ENCODE measurements at regions not wholly inside any gene's neighbourhood (a gene's known extent, or its start where the extent isn't known, plus 50 kb on each side); places are given as distances from the start of the nearest gene placed in this dataset.

- TF ChIP-seq AFF4 (CRISPR knock-in tag; IDR thresholded peaks at IDR 0.05) (no peak), NR4A1 (CRISPR knock-in tag; IDR thresholded peaks at IDR 0.05) (no peak), NR4A1 (tag; IDR thresholded peaks at IDR 0.05) (peak; percentile 33; the same call in 1 of the 2 replicates), ZNF668 (CRISPR knock-in tag; IDR thresholded peaks at IDR 0.05) (peak; percentile 68; the same call in 1 of the 2 replicates), XRCC3 (IDR thresholded peaks at IDR 0.05) (no peak), ZNF766 (CRISPR knock-in tag; conservative IDR thresholded peaks at IDR 0.05) (0 out of 2 replicates have a peak, but pooled peaks have one; percentile 16), C11orf30 (IDR thresholded peaks at IDR 0.05; ENCODE audit: low read depth) (0 out of 2 replicates have a peak, but pooled peaks have one; percentile 10), NFE2 (IDR thresholded peaks at IDR 0.05; ENCODE audit: low read depth) (0 out of 2 replicates have a peak, but pooled peaks have one; percentile 5), YY1 (IDR thresholded peaks at IDR 0.05; ENCODE audit: borderline replicate concordance in 1 of 3, control insufficient read depth in 1 of 3, extremely low read depth in 1 of 3, insufficient read depth in 3 of 3, insufficient read length in 1 of 3, insufficient replicate concordance in 2 of 3, low read depth in 1 of 3, low read length in 2 of 3) (peak in 1 of 3 experiments; percentile 14), ESRRA (IDR thresholded peaks at IDR 0.05; ENCODE audit: borderline replicate concordance, low read depth) (no peak)
- TF ChIP-seq, protein P1, sequence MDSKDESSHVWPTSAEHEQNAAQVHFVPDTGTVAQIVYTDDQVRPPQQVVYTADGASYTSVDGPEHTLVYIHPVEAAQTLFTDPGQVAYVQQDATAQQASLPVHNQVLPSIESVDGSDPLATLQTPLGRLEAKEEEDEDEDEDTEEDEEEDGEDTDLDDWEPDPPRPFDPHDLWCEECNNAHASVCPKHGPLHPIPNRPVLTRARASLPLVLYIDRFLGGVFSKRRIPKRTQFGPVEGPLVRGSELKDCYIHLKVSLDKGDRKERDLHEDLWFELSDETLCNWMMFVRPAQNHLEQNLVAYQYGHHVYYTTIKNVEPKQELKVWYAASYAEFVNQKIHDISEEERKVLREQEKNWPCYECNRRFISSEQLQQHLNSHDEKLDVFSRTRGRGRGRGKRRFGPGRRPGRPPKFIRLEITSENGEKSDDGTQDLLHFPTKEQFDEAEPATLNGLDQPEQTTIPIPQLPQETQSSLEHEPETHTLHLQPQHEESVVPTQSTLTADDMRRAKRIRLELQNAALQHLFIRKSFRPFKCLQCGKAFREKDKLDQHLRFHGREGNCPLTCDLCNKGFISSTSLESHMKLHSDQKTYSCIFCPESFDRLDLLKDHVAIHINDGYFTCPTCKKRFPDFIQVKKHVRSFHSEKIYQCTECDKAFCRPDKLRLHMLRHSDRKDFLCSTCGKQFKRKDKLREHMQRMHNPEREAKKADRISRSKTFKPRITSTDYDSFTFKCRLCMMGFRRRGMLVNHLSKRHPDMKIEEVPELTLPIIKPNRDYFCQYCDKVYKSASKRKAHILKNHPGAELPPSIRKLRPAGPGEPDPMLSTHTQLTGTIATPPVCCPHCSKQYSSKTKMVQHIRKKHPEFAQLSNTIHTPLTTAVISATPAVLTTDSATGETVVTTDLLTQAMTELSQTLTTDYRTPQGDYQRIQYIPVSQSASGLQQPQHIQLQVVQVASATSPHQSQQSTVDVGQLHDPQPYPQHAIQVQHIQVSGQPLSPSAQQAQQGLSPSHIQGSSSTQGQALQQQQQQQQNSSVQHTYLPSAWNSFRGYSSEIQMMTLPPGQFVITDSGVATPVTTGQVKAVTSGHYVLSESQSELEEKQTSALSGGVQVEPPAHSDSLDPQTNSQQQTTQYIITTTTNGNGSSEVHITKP (IDR thresholded peaks at IDR 0.05; ENCODE audit: partially characterized antibody) = peak; percentile 47
- TF ChIP-seq, protein P2, sequence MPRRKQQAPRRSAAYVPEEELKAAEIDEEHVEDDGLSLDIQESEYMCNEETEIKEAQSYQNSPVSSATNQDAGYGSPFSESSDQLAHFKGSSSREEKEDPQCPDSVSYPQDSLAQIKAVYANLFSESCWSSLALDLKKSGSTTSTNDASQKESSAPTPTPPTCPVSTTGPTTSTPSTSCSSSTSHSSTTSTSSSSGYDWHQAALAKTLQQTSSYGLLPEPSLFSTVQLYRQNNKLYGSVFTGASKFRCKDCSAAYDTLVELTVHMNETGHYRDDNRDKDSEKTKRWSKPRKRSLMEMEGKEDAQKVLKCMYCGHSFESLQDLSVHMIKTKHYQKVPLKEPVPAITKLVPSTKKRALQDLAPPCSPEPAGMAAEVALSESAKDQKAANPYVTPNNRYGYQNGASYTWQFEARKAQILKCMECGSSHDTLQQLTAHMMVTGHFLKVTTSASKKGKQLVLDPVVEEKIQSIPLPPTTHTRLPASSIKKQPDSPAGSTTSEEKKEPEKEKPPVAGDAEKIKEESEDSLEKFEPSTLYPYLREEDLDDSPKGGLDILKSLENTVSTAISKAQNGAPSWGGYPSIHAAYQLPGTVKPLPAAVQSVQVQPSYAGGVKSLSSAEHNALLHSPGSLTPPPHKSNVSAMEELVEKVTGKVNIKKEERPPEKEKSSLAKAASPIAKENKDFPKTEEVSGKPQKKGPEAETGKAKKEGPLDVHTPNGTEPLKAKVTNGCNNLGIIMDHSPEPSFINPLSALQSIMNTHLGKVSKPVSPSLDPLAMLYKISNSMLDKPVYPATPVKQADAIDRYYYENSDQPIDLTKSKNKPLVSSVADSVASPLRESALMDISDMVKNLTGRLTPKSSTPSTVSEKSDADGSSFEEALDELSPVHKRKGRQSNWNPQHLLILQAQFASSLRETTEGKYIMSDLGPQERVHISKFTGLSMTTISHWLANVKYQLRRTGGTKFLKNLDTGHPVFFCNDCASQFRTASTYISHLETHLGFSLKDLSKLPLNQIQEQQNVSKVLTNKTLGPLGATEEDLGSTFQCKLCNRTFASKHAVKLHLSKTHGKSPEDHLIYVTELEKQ (CRISPR knock-in tag; IDR thresholded peaks at IDR 0.05) = 0 out of 2 replicates have a peak, but pooled peaks have one; percentile 34
These were observed 55.8 kb upstream of the SLC7A14 start (continued) for GRCh38 chr3:170641510-170642236.

All from K562 (cell line).